GM12878 (cell line): ENCODE measurements at regions not wholly inside any gene's neighbourhood (a gene's known extent, or its start where the extent isn't known, plus 50 kb on each side); places are given as distances from the start of the nearest gene placed in this dataset.

Source experiments
- ATAC-seq: fragments of 200-7000 bp; cut with Tn5 transposase; 3 replicates; pipeline ENCODE4 v1.9.1; 2020; ENCODE audit warnings: mild to moderate bottlenecking, moderate library complexity
- BruUV-seq: library from RNA; stranded (reverse); fragments of 400-500 nt; replicated peaks from 2 replicates; lab custom pipeline; 2021; lab: Mats Ljungman, UMichigan
- CTCF ChIA-PET: fragments of 300-600 bp; sonication (Branson Sonifier 250); formaldehyde crosslinking; extraction: SDS; loops from one replicate; lab custom pipeline; 2021; ENCODE audit warnings: inconsistent platforms; lab: Yijun Ruan, JAX
- POLR2A ChIA-PET: fragments of 350-600 bp; formaldehyde crosslinking; extraction: SDS; loops from one replicate; lab custom pipeline; 2021; ENCODE audit warnings: inconsistent platforms; lab: Charles Lee
- RAD21 ChIA-PET: fragments of 300-600 bp; sonication (Branson Sonifier 250); formaldehyde crosslinking; loops from one replicate; lab custom pipeline; 2023; ENCODE audit warnings: antibody characterized with exemption; ENCODE audit not compliant: unreplicated experiment; lab: Charles Lee
- SMC1A ChIA-PET: fragments of 300-600 bp; sonication (Branson Sonifier 250); formaldehyde crosslinking; loops from one replicate; lab custom pipeline; 2023; ENCODE audit not compliant: unreplicated experiment, uncharacterized antibody; lab: Charles Lee
- DNase-seq: peaks from one replicate; pipeline ENCODE4 v3.0.0-alpha.2; 2011; ENCODE audit warnings: low read depth, low spot score
- FAIRE-seq: peaks from 3 replicates; lab custom pipeline; 2011; peaks lifted over from hg19 to GRCh38; lab: Jason Lieb, UNC
- H2AFZ ChIP-seq: 2 replicates; pipeline ENCODE4 v1.6.0; 2011; ENCODE audit warnings: low read depth, low read length, control low read depth; ENCODE audit not compliant: control insufficient read depth
- H3K27ac ChIP-seq: 2 replicates; pipeline ENCODE4 v1.5.1; 2011; ENCODE audit warnings: control low read depth; ENCODE audit not compliant: control insufficient read depth, insufficient read depth
- H3K27me3 ChIP-seq, 2 experiments: replicated peaks in 1 of 2; 2 replicates each; pipeline versions ENCODE4 v1.6.0 to v1.6.1; 2011; ENCODE audit warnings: low read length in 1 of 2; ENCODE audit not compliant: control insufficient read depth in 2 of 2, insufficient read depth in 2 of 2
- H3K36me3 ChIP-seq, 2 experiments: 2 replicates each; pipeline ENCODE4 v1.5.1; 2011; ENCODE audit warnings: low read length in 1 of 2; ENCODE audit not compliant: control insufficient read depth in 2 of 2, insufficient read depth in 2 of 2
- H3K4me1 ChIP-seq: 2 replicates; pipeline ENCODE4 v1.6.1; 2011; ENCODE audit warnings: mild to moderate bottlenecking, low read length, moderate library complexity, mixed read lengths; ENCODE audit not compliant: control insufficient read depth, insufficient read depth
- H3K4me2 ChIP-seq: 2 replicates; pipeline ENCODE4 v1.6.0; 2011; ENCODE audit warnings: control low read depth; ENCODE audit not compliant: control insufficient read depth, insufficient read depth
- H3K4me3 ChIP-seq: fragments of 200-600 bp; sonication (generic); 2 replicates; pipeline ENCODE4 v1.5.1; 2016
- H3K79me2 ChIP-seq: 2 replicates; pipeline ENCODE4 v1.6.0; 2011; ENCODE audit warnings: low read length; ENCODE audit not compliant: control insufficient read depth, insufficient read depth
- H3K9ac ChIP-seq: 2 replicates; pipeline ENCODE4 v1.8.0; 2011; ENCODE audit warnings: low read length, control low read depth, mixed read lengths; ENCODE audit not compliant: control insufficient read depth, insufficient read depth
- H3K9me3 ChIP-seq: replicated peaks from 3 replicates; pipeline ENCODE4 v1.5.1; 2011; ENCODE audit warnings: mild to moderate bottlenecking, low read length; ENCODE audit not compliant: control insufficient read depth, insufficient read depth
- H4K20me1 ChIP-seq: 2 replicates; pipeline ENCODE4 v1.6.0; 2011; ENCODE audit not compliant: control insufficient read depth, insufficient read depth
- BCL3 ChIP-seq: IDR thresholded peaks from 2 replicates; pipeline ENCODE4 v1.6.1; 2011; ENCODE audit warnings: borderline replicate concordance, low read depth, mild to moderate bottlenecking, moderate library complexity, low read length; ENCODE audit not compliant: insufficient read depth, poor library complexity, severe bottlenecking
- CTCF ChIP-seq, 3 experiments: IDR thresholded peaks in 2 of 3; conservative IDR thresholded peaks in 1 of 3; 2 replicates each; pipeline ENCODE4 v1.5.1; 2011; ENCODE audit warnings: low read depth in 3 of 3, low read length in 3 of 3, mild to moderate bottlenecking in 3 of 3, control low read depth in 2 of 3, moderate library complexity in 2 of 3, inconsistent platforms in 1 of 3, mixed read lengths in 1 of 3; ENCODE audit not compliant: control insufficient read depth in 2 of 3, insufficient read depth in 1 of 3; ENCODE audit errors: extremely low read depth in 1 of 3
- FOXK2 ChIP-seq: fragments of 450-650 bp; IDR thresholded peaks from 2 replicates; pipeline ENCODE4 v1.6.1; 2017; ENCODE audit warnings: mild to moderate bottlenecking, moderate library complexity
- MEF2A ChIP-seq: IDR thresholded peaks from 2 replicates; pipeline ENCODE4 v1.6.1; 2011; ENCODE audit warnings: low read depth, mild to moderate bottlenecking, low read length, moderate library complexity; ENCODE audit not compliant: insufficient read depth
- NR2C2 ChIP-seq: IDR thresholded peaks from 2 replicates; pipeline ENCODE4 v1.6.1; 2011; ENCODE audit warnings: borderline replicate concordance, low read depth; ENCODE audit not compliant: control insufficient read depth, insufficient read length
- RAD21 ChIP-seq: IDR thresholded peaks from 2 replicates; pipeline ENCODE4 v1.6.1; 2011; ENCODE audit warnings: mild to moderate bottlenecking, low read depth, low read length, moderate library complexity; ENCODE audit not compliant: insufficient read depth
- RBBP5 ChIP-seq: fragments of 200-600 bp; sonication (generic); conservative IDR thresholded peaks from 2 replicates; pipeline ENCODE4 v1.6.1; 2016
- SMAD1 ChIP-seq: fragments of 450-650 bp; IDR thresholded peaks from 2 replicates; pipeline ENCODE4 v1.6.1; 2018; ENCODE audit warnings: mild to moderate bottlenecking, low read depth; ENCODE audit not compliant: partially characterized antibody
- ZBTB4 ChIP-seq: fragments of 450-650 bp; formaldehyde crosslinking; IDR thresholded peaks from 2 replicates; pipeline ENCODE4 v1.4.0; 2022; ENCODE audit warnings: mild to moderate bottlenecking, moderate library complexity
- ZNF622 ChIP-seq: fragments of 450-650 bp; IDR thresholded peaks from 2 replicates; pipeline ENCODE4 v1.6.1; 2017; ENCODE audit warnings: mild to moderate bottlenecking, inconsistent platforms
- ZSCAN29 ChIP-seq: fragments of 450-650 bp; IDR thresholded peaks from 2 replicates; pipeline ENCODE4 v1.6.1; 2017; ENCODE audit warnings: mild to moderate bottlenecking, moderate library complexity
- WGBS: methylation state at CpG from one replicate; pipeline ENCODE4 v1.1.6; 2016; ENCODE audit warnings: low lambda C conversion rate; ENCODE audit not compliant: insufficient replicate concordance, insufficient coverage; ENCODE audit errors: missing lambda C conversion rate; 5-methylcytosine and 5-hydroxymethylcytosine counted together
- in situ Hi-C: fragments of 300-500 bp; cut with MboI; formaldehyde crosslinking; loops from 9 replicates; pipeline ENCODE4 v1.14.3; 2018; ENCODE audit warnings: mixed read lengths
- intact Hi-C: fragments of 100-400 bp; cut with micrococcal nuclease; formaldehyde crosslinking; loops from one replicate; pipeline ENCODE4 v1.14.2; 2022; ENCODE audit not compliant: unreplicated experiment

- intact Hi-C loops, result loop anchor here (5.0 kb wide), 1 partner anchor 415 kb away; no protein-coding TSS in a partner anchor
- SMC1A ChIA-PET, result interaction anchor here (0.6 kb wide), 1 partner anchor 362 kb away, joined by 4 read pairs; no protein-coding TSS in a partner anchor
- Histone ChIP-seq H3K9me3 (no peaks in the 10 kb centered on the region), H3K79me2 (no peaks in the 10 kb centered on the region), H4K20me1 (no peaks in the 10 kb centered on the region), H3K4me3 (no peak overlapping the region), H3K4me2 (no peak overlapping the region), H3K9ac (no peak overlapping the region), H2AFZ (no peak overlapping the region), H3K27ac (no peak overlapping the region), H3K4me1 (no peaks in the 10 kb centered on the region), H3K36me3 (no peaks in the 10 kb centered on the region), H3K27me3 (no peaks in the 10 kb centered on the region)
- RAD21 ChIA-PET, result interaction anchor here (0.7 kb wide), 1 partner anchor 570 kb away, joined by 3 read pairs; no protein-coding TSS in a partner anchor
- POLR2A ChIA-PET, result no interaction called here
- in situ Hi-C loops, result no loop called here
- BruUV-seq, result no TSS peak
- DNase-seq (no peak), FAIRE-seq (no peak), ATAC-seq (no peak)
- TF ChIP-seq ZNF622, result no peak
- TF ChIP-seq MEF2A, result no peak
- no peak for TF ChIP-seq BCL3
- peak in 1 of 3 experiments; percentile 13; a peak in 2 of 6 replicates for TF ChIP-seq CTCF (IDR thresholded peaks at IDR 0.05 in 2 of 3, conservative IDR thresholded peaks at IDR 0.05 in 1 of 3; ENCODE audit: control insufficient read depth in 2 of 3, extremely low read depth in 1 of 3, insufficient read depth in 1 of 3, low read depth in 3 of 3, low read length in 3 of 3)
- TF ChIP-seq FOXK2, result no peak
- TF ChIP-seq RAD21, result peak; percentile 41
- TF ChIP-seq SMAD1, result no peak
- no peak for TF ChIP-seq ZSCAN29
- TF ChIP-seq ZBTB4 (CRISPR knock-in tag), result no peak
- no peak for TF ChIP-seq NR2C2
- TF ChIP-seq RBBP5, result no peak
- 24% methylated on average over 3 of the region's 3 CpGs for WGBS
- CTCF ChIA-PET, result no interaction called here
These were observed 1337.8 kb upstream of the DIAPH2 start for GRCh38 chrX:95346856-95347255.
